ENCODE measurements at regions not wholly inside any gene's neighbourhood (a gene's known extent, or its start where the extent isn't known, plus 50 kb on each side); places are given as distances from the start of the nearest gene placed in this dataset.
"Not testable (repeated sequence)": the region's sequence is repeated elsewhere in the genome, so short reads cannot be mapped to it uniquely, and the experiment has no call there.

DNA sequence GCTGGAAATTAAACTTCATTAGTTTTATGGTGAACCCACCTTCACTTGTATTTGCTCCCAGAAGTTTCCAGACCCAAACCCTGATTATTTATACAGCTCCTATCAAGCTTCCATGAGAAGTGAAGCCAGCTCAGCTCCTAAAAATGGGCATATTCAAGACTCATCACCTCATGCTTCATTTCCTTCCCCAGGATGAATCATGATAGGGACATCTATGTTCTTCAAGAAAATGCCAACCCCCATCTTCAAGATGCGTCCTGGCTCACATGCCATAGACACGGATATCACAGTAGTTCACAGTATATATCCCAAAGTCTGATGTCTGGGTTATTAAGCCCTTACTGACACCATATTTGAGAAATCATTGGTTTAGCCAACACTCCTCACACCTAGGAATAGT is 217.6 kb downstream of the NPR3 start:
- no peak for DNase-seq (ENCODE audit: low spot score)

DNA sequence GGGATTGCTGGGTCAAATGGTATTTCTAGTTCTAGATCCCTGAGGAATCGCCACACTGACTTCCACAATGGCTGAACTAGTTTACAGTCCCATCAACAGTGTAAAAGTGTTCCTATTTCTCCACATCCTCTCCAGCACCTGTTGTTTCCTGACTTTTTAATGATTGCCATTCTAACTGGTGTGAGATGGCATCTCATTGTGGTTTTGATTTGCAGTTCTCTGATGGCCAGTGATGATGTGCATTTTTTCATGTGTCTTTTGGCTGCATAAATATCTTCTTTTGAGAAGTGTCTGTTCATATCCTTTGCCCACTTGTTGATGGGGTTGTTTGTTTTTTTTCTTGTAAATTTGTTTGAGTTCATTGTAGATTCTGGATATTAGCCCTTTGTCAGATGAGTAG is 220.3 kb downstream of the NPR3 start:
- DNase-seq (ENCODE audit: low spot score), result not testable (repeated sequence)

DNA sequence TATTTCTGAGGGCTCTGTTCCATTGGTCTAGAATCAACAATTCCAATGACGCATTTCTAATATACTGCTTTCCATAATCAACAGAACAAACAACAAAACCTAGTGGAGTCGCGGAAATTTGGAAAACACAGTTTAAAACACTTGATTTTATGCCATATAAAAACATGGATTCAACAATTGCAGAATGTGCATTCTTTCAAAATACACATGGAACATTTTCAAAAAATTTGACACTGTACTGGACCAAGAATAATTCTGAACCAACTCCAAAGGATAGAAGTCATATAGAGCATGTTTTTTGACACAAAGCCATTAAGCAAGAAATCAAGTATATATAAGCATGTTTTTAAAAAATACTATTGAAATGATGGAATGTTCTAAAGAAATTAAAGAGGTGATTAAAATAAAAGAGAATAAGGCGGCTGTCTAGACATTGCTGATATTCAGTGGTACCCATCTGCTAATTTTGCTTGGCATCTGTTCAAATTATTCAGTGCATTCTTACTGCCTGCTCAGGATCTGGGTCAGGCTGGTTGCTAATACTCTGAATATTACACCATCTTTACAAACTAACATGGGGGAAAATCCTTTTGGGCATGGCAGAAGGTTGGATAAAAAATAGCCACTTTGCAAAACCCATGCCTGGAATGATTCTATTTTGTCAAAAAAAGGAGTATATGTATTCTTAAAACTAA is 221.3 kb downstream of the NPR3 start:
- DNase-seq (ENCODE audit: low spot score), result no peak

GRCh38 chr5:32933692-32934091 is 222.6 kb downstream of the NPR3 start:
- DNase-seq (ENCODE audit: low spot score), result no peak

DNA sequence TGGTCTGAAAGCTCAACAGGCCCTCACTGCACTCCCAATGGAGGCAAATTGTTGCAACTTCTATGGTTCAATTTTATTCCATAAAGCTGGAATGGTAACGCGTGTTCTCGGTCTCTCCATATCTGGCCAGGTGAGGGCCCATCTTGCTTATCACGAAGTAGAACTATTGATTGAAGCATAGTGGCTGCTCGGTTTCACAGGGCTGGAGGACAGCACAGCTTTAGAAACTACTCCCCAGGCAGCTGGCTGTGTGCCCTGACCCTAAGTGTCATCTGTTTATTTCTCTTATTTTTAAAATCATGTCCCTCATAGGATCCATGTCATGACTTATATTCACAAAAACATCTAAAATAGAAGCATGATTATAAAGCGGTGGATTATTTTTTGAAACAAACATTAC is 223.4 kb downstream of the NPR3 start:
- no peak for DNase-seq (ENCODE audit: low spot score)

DNA sequence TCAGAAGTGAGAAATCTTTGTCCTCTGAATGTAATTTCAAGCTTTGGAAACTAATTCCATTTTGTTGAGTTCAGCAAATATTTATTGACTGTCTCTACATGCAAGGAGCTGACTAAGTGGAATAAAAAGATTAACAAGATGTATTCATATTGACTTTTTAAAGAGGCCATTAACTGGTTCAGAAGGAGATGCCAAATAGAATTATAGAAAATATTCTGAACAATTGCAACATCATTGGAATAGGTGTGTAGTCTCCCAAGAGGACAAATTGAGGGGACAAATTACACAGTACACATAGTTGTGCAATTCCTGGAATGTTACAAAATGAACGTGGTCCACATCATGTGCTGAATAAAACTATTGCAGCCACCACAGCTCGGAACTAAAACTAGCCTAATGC is 224.2 kb downstream of the NPR3 start:
- DNase-seq (ENCODE audit: low spot score), result no peak

DNA sequence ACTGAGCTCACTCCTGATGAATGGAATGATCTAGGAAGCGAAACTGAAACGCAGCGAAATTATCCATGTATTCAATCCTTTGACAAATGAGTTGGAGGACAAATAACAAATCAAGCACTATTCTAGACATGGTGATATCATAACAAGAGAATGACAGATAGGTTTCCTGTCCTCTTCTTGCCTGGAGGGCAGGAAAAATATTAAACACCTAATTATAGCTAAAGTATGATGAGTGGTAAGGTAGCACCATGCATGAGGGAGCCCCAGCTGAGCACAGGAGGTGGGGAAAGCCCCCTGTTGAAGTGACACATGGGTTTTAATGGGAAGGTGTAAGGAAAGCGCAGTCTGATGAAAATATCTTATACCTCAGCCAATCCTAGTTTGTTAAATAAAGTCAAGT is 225.2 kb downstream of the NPR3 start:
- no peak for DNase-seq (ENCODE audit: low spot score)

DNA sequence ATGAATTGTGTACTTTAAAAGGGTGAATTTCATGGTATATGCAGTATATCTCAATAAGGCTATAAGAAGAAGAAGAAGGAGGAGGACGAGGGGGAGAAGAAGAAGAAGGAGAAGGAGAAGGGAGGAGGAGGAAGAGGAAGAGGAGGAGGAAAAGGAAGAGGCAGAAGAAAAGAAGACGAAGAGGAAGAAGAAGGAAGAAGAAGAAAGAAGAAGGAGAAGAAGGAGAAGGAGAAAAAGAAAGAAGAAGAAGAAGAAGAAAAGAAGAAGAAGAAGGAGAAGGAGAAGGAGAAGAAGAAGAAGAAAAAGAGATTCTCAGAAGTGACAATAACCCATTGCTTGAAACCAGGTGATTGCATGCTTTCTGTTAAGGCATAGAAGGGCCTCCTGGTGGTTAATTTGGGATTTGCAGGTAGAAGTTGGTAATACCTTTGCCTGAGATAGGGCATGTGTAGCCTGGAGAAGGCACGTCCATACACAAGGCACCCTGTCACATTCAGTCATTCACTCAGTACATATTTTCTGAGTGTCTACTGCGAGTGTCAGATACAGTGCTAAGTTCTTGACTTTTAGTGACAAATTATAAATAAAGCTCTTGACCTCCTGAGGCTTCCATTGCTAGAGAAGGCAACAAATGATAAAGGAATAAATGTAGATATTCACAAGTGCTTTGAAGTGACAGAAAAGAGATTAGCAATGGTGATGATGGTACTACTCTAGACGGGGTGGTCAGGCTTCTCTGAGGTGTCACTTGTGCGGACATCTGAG is 231.3 kb downstream of the NPR3 start:
- no peak for DNase-seq (ENCODE audit: low spot score)

- DNase-seq (ENCODE audit: low spot score), result no peak
Measured at GRCh38 chr5:32949286-32949970, 238.3 kb downstream of the NPR3 start.

GRCh38 chr5:32951003-32951402 is 239.9 kb downstream of the NPR3 start:
- DNase-seq (ENCODE audit: low spot score), result no peak

- DNase-seq (ENCODE audit: low spot score), result no peak
Measured at GRCh38 chr5:32951878-32952277, 240.8 kb downstream of the NPR3 start.

DNA sequence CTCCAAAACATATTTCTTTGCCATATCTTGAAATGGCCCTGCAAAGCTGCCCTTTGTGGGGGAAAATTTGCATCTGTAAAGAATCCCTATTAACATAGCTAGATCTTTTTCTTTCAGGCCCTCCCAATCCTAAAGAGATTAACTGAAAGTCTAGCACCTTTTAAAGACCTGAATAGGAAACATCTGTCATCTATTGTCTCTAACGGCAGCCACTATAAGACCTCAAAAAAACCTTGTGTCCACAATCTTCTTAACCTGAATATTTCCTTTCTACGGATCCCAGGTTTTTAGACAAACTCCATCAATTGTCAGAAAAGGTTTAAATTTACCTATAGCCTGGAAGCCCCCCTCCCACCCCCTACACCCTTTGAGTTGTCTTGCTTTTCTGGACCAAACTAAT is 241.3 kb downstream of the NPR3 start:
- not testable (repeated sequence) for DNase-seq (ENCODE audit: low spot score)

GRCh38 chr5:32953694-32954093 is 242.6 kb downstream of the NPR3 start:
- DNase-seq (ENCODE audit: low spot score), result no peak

DNA sequence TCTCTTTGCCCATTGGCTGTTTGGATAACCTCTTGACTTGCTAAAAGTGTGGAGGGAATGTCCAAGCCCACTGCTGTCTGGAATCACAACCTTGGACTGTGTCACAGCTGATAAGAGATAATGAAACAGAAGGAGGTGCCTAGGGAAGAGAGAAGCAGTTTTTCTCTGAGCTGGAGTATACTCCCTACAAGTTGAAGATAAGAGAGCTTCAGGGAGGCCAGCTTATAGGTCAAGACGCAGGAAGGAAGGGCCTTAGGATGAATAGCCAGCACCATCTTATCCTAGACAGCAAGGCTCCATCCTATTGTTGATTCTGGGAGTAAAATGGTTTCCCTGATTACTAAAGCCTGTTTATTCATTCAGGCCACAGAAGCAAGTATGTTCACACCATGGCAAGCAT is 244.7 kb downstream of the NPR3 start:
- no peak for DNase-seq (ENCODE audit: low spot score)

DNA sequence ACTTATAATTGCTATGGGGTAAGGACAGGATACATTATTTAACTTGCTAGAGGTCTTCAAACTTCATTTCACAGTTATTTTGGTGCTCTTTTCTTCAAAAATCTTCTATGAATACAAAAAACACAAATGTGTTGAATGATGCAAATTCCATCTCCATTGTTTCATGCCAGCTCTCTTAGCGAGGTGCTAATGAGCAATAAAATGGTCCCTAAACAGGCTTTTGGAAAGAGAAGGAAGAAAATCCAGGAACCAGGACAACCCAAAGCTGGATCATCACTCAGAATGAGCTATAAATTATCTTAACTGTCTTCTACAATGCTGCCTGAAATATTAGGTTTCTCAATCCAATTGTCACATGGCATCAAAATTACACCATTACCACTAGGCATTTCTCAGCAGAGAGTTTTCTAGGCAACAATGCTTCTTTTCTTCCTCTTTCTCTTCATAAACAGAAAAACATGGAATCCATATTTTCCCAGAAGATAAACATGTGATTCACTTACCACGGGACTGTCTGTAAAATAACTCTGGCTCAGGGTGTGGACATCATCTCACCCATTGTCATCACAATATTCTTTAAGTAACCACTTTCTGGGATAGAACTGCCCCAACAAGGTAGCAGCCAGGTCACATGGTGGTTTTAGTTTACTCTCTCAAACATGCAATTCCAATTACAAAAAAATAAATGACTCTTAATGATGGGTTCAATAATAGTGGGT is 249.4 kb downstream of the NPR3 start:
- DNase-seq (ENCODE audit: low spot score), result no peak

GRCh38 chr5:32961059-32961415 is 249.9 kb downstream of the NPR3 start:
- no peak for DNase-seq (ENCODE audit: low spot score)

GRCh38 chr5:32964261-32964660 is 253.1 kb downstream of the NPR3 start:
- no peak for DNase-seq (ENCODE audit: low spot score)

- DNase-seq (ENCODE audit: low spot score), result no peak
Measured at GRCh38 chr5:32973646-32974045, 262.5 kb downstream of the NPR3 start.

- no peak for DNase-seq (ENCODE audit: low spot score)
Measured at GRCh38 chr5:32975656-32976375, 264.7 kb downstream of the NPR3 start.

GRCh38 chr5:32981061-32981460 is 269.9 kb downstream of the NPR3 start:
- no peak for DNase-seq (ENCODE audit: low spot score)

- no peak for DNase-seq (ENCODE audit: low spot score)
Measured at GRCh38 chr5:32984851-32985610, 273.9 kb downstream of the NPR3 start.

Measured in COLO829 (cell line).